ENCODE measurements at regions not wholly inside any gene's neighbourhood (a gene's known extent, or its start where the extent isn't known, plus 50 kb on each side); places are given as distances from the start of the nearest gene placed in this dataset.

- Histone ChIP-seq H3K9me3 (replicated peaks; ENCODE audit: control insufficient read depth, insufficient read depth, low read length) (no peaks in the 10 kb centered on the region), H3K9ac (replicated peaks; ENCODE audit: extremely low read depth, insufficient read depth, low read length) (no peak overlapping the region), H3K36me3 (ENCODE audit: control insufficient read depth in 2 of 2, extremely low read depth in 1 of 2, insufficient read depth in 2 of 2, low read length in 2 of 2) (no peaks in the 10 kb centered on the region), H2AFZ (ENCODE audit: low read depth, low read length) (no peak overlapping the region), H3K4me1 (ENCODE audit: control insufficient read depth, extremely low read depth, insufficient read depth, low read length) (no peaks in the 10 kb centered on the region), H4K20me1 (replicated peaks; ENCODE audit: control insufficient read depth, extremely low read depth, insufficient read depth, low read length) (no peaks in the 10 kb centered on the region), H3K9me1 (replicated peaks; ENCODE audit: control insufficient read depth, extremely low read depth, insufficient read depth, low read length) (no peaks in the 10 kb centered on the region), H3K4me3 (replicated peaks in 1 of 3; ENCODE audit: insufficient read depth in 1 of 3, low read depth in 1 of 3, low read length in 3 of 3) (no peak overlapping the region), H3K27me3 (ENCODE audit: control insufficient read depth in 2 of 2, insufficient read depth in 2 of 2, low read length in 2 of 2) (peaks cover 6 to 8% of the 10 kb centered on the region in 2 experiments), H3K79me2 (ENCODE audit: control insufficient read depth, insufficient read depth, low read length) (no peaks in the 10 kb centered on the region), H3K4me2 (ENCODE audit: insufficient read depth, low read length) (no peak overlapping the region), H3K27ac (ENCODE audit: insufficient read depth, low read depth, low read length) (no peak overlapping the region)
- TF ChIP-seq POLR2AphosphoS5 (IDR thresholded peaks at IDR 0.05; ENCODE audit: insufficient read depth, low read depth, low read length) = no peak
- TF ChIP-seq JUN (IDR thresholded peaks at IDR 0.05; ENCODE audit: borderline replicate concordance, insufficient read depth, insufficient read length, low read depth) = no peak
- no peak for TF ChIP-seq MYC (IDR thresholded peaks at IDR 0.05; ENCODE audit: low read depth, low read length)
- TF ChIP-seq MAX (IDR thresholded peaks at IDR 0.05; ENCODE audit: insufficient read depth, insufficient read length) = no peak
- no peak for TF ChIP-seq EZH2 (IDR thresholded peaks at IDR 0.05; ENCODE audit: borderline replicate concordance, low read depth, low read length, severe bottlenecking)
- DNase-seq (ENCODE audit: low read depth, low spot score) (no peak), FAIRE-seq (no peak)
- no TSS peak for BruUV-seq (replicated peaks)
- ChIA-PET CTCF (interaction anchor here (2.1 kb wide), 1 partner anchor 73 kb away, joined by 9 read pairs; no protein-coding TSS in a partner anchor), POLR2A (no interaction called here)
- intact Hi-C loops (cut with micrococcal nuclease) = no loop called here
- dilution Hi-C loops (cut with MboI; ENCODE audit: extremely low pct_ligation_motif_present, low sequenced_read_pairs) = no loop called here
These were observed 375.8 kb upstream of the PODXL start for GRCh38 chr7:131932271-131932670.

GRCh38 chr7:131931370-131931769 is 374.9 kb upstream of the PODXL start:
- no peak overlapping the region for H3K27ac ChIP-seq (ENCODE audit: insufficient read depth, low read depth, low read length)
- dilution Hi-C loops (cut with MboI; ENCODE audit: extremely low pct_ligation_motif_present, low sequenced_read_pairs) = no loop called here
- H3K9ac ChIP-seq (replicated peaks; ENCODE audit: extremely low read depth, insufficient read depth, low read length) = no peak overlapping the region
- H3K9me3 ChIP-seq (replicated peaks; ENCODE audit: control insufficient read depth, insufficient read depth, low read length) = no peaks in the 10 kb centered on the region
- no peaks in the 10 kb centered on the region for H3K9me1 ChIP-seq (replicated peaks; ENCODE audit: control insufficient read depth, extremely low read depth, insufficient read depth, low read length)
- FAIRE-seq = no peak
- CTCF ChIA-PET = interaction anchor here (0.7 to 2.1 kb wide), 5 partner anchors 8 to 74 kb away, joined by 3 to 9 read pairs (median 3); no protein-coding TSS in a partner anchor
- no peak for DNase-seq (ENCODE audit: low read depth, low spot score)
- POLR2A ChIA-PET = no interaction called here
- intact Hi-C loops (cut with micrococcal nuclease) = no loop called here
- TF ChIP-seq CTCF (IDR thresholded peaks at IDR 0.05; ENCODE audit: extremely low read depth in 1 of 2, insufficient read depth in 1 of 2, low read depth in 1 of 2, low read length in 2 of 2) (no peak), POLR2A (IDR thresholded peaks at IDR 0.05; ENCODE audit: low read depth, low read length) (no peak), EZH2 (IDR thresholded peaks at IDR 0.05; ENCODE audit: borderline replicate concordance, low read depth, low read length, severe bottlenecking) (no peak), POLR2AphosphoS5 (IDR thresholded peaks at IDR 0.05; ENCODE audit: insufficient read depth, low read depth, low read length) (no peak), MYC (IDR thresholded peaks at IDR 0.05; ENCODE audit: low read depth, low read length) (no peak)
- H3K27me3 ChIP-seq (ENCODE audit: control insufficient read depth in 2 of 2, insufficient read depth in 2 of 2, low read length in 2 of 2) = peaks cover 4 to 8% of the 10 kb centered on the region in 2 experiments
- no peaks in the 10 kb centered on the region for H3K79me2 ChIP-seq (ENCODE audit: control insufficient read depth, insufficient read depth, low read length)
- H3K4me2 ChIP-seq (ENCODE audit: insufficient read depth, low read length) = no peak overlapping the region
- no peak overlapping the region for H2AFZ ChIP-seq (ENCODE audit: low read depth, low read length)
- no peaks in the 10 kb centered on the region for H3K36me3 ChIP-seq (ENCODE audit: control insufficient read depth in 2 of 2, extremely low read depth in 1 of 2, insufficient read depth in 2 of 2, low read length in 2 of 2)
- H4K20me1 ChIP-seq (replicated peaks; ENCODE audit: control insufficient read depth, extremely low read depth, insufficient read depth, low read length) = no peaks in the 10 kb centered on the region
- no peak overlapping the region for H3K4me3 ChIP-seq (replicated peaks in 1 of 3; ENCODE audit: insufficient read depth in 1 of 3, low read depth in 1 of 3, low read length in 3 of 3)
- no peaks in the 10 kb centered on the region for H3K4me1 ChIP-seq (ENCODE audit: control insufficient read depth, extremely low read depth, insufficient read depth, low read length)
- BruUV-seq (replicated peaks) = no TSS peak
